Uterus (tissue), 2 donors: ENCODE measurements at regions not wholly inside any gene's neighbourhood (a gene's known extent, or its start where the extent isn't known, plus 50 kb on each side); places are given as distances from the start of the nearest gene placed in this dataset.

Source experiments
- POLR2A ChIP-seq, 2 donors: fragments of 450-650 bp; IDR thresholded peaks; one replicate each; pipeline ENCODE4 v1.6.1; 2016; ENCODE audit warnings: antibody characterized with exemption in 2 of 2, mild to moderate bottlenecking in 1 of 2, moderate library complexity in 1 of 2
- TF ChIP-seq, protein P1 (sequence below), 4 experiments: fragments of 200-600 bp in 2 of 4; fragments of 450-650 bp in 2 of 4; sonication (generic) in 2 of 4; IDR thresholded peaks; one replicate each; pipeline ENCODE4 v1.5.1; 2016 to 2019; ENCODE audit warnings: antibody characterized with exemption in 4 of 4, mild to moderate bottlenecking in 2 of 4, moderate library complexity in 1 of 4

DNA sequence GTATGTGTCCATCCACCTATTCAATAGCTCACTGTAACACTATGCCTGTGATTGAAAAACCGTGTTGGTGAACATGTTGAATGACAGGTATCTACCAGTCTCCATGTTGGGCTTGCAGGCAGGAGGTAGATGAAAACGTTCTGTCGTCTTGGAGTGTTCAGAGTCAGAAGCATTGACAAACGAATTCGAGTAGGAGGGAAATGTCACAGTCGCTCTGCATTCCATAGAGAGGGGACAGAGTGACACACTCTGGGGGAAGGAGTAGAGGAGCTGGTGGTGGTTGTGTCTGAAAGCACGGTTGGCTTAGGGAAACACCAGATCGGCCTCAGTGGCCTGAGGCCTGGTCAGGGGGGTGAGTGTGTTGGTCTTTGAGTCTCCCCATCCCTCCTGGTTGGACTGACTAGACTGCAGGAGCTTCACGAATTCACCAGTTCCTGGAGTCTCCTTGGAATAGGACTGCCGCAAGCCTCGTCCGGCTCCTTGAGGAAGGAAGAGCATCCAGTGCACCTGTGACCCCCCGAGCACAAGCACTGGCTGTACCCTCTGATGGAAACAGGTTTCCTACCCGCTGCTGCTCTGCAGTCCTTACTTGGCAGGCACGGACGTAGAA lies 105.0 kb upstream of the C1QTNF9B start:
- no peak for TF ChIP-seq POLR2A (IDR thresholded peaks at IDR 0.05)
- TF ChIP-seq, protein P1, sequence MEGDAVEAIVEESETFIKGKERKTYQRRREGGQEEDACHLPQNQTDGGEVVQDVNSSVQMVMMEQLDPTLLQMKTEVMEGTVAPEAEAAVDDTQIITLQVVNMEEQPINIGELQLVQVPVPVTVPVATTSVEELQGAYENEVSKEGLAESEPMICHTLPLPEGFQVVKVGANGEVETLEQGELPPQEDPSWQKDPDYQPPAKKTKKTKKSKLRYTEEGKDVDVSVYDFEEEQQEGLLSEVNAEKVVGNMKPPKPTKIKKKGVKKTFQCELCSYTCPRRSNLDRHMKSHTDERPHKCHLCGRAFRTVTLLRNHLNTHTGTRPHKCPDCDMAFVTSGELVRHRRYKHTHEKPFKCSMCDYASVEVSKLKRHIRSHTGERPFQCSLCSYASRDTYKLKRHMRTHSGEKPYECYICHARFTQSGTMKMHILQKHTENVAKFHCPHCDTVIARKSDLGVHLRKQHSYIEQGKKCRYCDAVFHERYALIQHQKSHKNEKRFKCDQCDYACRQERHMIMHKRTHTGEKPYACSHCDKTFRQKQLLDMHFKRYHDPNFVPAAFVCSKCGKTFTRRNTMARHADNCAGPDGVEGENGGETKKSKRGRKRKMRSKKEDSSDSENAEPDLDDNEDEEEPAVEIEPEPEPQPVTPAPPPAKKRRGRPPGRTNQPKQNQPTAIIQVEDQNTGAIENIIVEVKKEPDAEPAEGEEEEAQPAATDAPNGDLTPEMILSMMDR (IDR thresholded peaks at IDR 0.05), result no peak
